Fibroblast of the aortic adventitia (primary cell): ENCODE measurements at regions not wholly inside any gene's neighbourhood (a gene's known extent, or its start where the extent isn't known, plus 50 kb on each side); places are given as distances from the start of the nearest gene placed in this dataset.
A peak's percentile ranks its signal among the peaks of the same experiment; 100 is the strongest.

Experiments
- DNase-seq: peaks from one replicate; pipeline ENCODE4 v3.0.0-alpha.2; 2010; ENCODE audit warnings: low read depth
- H3K4me3 ChIP-seq: 2 replicates; pipeline ENCODE4 v1.5.1; 2011; ENCODE audit warnings: low read depth, mild to moderate bottlenecking, control low read depth, low read length, moderate library complexity
- CTCF ChIP-seq: IDR thresholded peaks from 2 replicates; pipeline ENCODE4 v1.5.1; 2011; ENCODE audit warnings: mild to moderate bottlenecking, low read length, control low read depth, inconsistent platforms; ENCODE audit not compliant: insufficient read depth

- DNase-seq, result peak; percentile 76
- TF ChIP-seq CTCF, result no peak
- no peak overlapping the region for H3K4me3 ChIP-seq
Measured at GRCh38 chr13:64314331-64314730, 2898.7 kb upstream of the PCDH20 start.

- no peak for DNase-seq
- no peak for TF ChIP-seq CTCF
- H3K4me3 ChIP-seq, result no peak overlapping the region
Measured at GRCh38 chr13:64311948-64312347, 2896.3 kb upstream of the PCDH20 start.

GRCh38 chr13:64311112-64311511, 2895.5 kb upstream of the PCDH20 start:
- DNase-seq, result no peak
- H3K4me3 ChIP-seq, result no peak overlapping the region
- no peak for TF ChIP-seq CTCF

GRCh38 chr13:64305246-64305645, 2889.6 kb upstream of the PCDH20 start:
- no peak for TF ChIP-seq CTCF
- no peak overlapping the region for H3K4me3 ChIP-seq
- peak; percentile 76 for DNase-seq

GRCh38 chr13:64300239-64300638, 2884.6 kb upstream of the PCDH20 start:
- DNase-seq, result no peak
- no peak overlapping the region for H3K4me3 ChIP-seq
- TF ChIP-seq CTCF, result no peak

GRCh38 chr13:64293923-64294322, 2878.3 kb upstream of the PCDH20 start:
- no peak for DNase-seq
- no peak overlapping the region for H3K4me3 ChIP-seq
- TF ChIP-seq CTCF, result no peak

- TF ChIP-seq CTCF, result no peak
- H3K4me3 ChIP-seq, result no peak overlapping the region
- no peak for DNase-seq
Measured at GRCh38 chr13:64289702-64290101, 2874.1 kb upstream of the PCDH20 start.
